Neural cell (in vitro differentiated cells): ENCODE measurements at regions not wholly inside any gene's neighbourhood (a gene's known extent, or its start where the extent isn't known, plus 50 kb on each side); places are given as distances from the start of the nearest gene placed in this dataset.

Experiments used
- EZH2 ChIP-seq: fragments of 200-600, 300-800 bp; shearing (Covaris generic), sonication (generic); IDR thresholded peaks from 2 replicates; pipeline ENCODE4 v1.6.1; 2014; ENCODE audit warnings: antibody characterized with exemption, low read length, borderline replicate concordance, mild to moderate bottlenecking; ENCODE audit not compliant: insufficient read depth, poor library complexity, severe bottlenecking
- POLR2AphosphoS5 ChIP-seq: IDR thresholded peaks from 2 replicates; pipeline ENCODE4 v1.6.1; 2012
- RAD21 ChIP-seq: fragments of 450-650 bp; conservative IDR thresholded peaks from 2 replicates; pipeline ENCODE4 v1.6.1; 2014; ENCODE audit warnings: antibody characterized with exemption, mild to moderate bottlenecking, moderate library complexity
- TF ChIP-seq, protein P1 (sequence below): fragments of 450-650 bp; IDR thresholded peaks from 2 replicates; pipeline ENCODE4 v1.5.1; 2014; ENCODE audit warnings: antibody characterized with exemption, mild to moderate bottlenecking, moderate library complexity; ENCODE audit not compliant: poor library complexity, severe bottlenecking
- TF ChIP-seq, protein P2 (sequence below): IDR thresholded peaks from 2 replicates; pipeline ENCODE4 v1.6.1; 2012; ENCODE audit warnings: borderline replicate concordance

DNA sequence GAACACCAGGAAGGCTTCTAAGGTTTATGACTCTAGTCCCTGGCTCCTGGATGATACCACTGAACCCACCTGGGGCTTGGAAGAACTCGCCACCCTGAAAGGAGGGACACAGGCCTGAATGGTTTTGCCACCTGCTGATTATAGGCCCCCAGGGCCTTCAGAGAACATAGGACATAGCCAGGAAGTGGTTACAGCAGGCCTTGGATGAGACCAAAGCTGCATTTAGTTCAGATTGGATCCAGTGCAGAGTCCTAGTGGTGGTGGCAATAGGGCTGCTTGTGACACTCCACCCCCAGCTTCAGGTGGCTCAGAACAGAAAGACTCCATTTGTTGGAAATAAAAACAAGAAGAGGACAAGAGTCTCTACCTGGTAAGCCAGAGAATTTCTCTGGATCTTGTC, 101.6 kb upstream of the PLPPR5 start:
- TF ChIP-seq, protein P1, sequence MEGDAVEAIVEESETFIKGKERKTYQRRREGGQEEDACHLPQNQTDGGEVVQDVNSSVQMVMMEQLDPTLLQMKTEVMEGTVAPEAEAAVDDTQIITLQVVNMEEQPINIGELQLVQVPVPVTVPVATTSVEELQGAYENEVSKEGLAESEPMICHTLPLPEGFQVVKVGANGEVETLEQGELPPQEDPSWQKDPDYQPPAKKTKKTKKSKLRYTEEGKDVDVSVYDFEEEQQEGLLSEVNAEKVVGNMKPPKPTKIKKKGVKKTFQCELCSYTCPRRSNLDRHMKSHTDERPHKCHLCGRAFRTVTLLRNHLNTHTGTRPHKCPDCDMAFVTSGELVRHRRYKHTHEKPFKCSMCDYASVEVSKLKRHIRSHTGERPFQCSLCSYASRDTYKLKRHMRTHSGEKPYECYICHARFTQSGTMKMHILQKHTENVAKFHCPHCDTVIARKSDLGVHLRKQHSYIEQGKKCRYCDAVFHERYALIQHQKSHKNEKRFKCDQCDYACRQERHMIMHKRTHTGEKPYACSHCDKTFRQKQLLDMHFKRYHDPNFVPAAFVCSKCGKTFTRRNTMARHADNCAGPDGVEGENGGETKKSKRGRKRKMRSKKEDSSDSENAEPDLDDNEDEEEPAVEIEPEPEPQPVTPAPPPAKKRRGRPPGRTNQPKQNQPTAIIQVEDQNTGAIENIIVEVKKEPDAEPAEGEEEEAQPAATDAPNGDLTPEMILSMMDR, result no peak
- TF ChIP-seq EZH2, result no peak
- TF ChIP-seq POLR2AphosphoS5, result no peak
- no peak for TF ChIP-seq RAD21
- TF ChIP-seq, protein P2, sequence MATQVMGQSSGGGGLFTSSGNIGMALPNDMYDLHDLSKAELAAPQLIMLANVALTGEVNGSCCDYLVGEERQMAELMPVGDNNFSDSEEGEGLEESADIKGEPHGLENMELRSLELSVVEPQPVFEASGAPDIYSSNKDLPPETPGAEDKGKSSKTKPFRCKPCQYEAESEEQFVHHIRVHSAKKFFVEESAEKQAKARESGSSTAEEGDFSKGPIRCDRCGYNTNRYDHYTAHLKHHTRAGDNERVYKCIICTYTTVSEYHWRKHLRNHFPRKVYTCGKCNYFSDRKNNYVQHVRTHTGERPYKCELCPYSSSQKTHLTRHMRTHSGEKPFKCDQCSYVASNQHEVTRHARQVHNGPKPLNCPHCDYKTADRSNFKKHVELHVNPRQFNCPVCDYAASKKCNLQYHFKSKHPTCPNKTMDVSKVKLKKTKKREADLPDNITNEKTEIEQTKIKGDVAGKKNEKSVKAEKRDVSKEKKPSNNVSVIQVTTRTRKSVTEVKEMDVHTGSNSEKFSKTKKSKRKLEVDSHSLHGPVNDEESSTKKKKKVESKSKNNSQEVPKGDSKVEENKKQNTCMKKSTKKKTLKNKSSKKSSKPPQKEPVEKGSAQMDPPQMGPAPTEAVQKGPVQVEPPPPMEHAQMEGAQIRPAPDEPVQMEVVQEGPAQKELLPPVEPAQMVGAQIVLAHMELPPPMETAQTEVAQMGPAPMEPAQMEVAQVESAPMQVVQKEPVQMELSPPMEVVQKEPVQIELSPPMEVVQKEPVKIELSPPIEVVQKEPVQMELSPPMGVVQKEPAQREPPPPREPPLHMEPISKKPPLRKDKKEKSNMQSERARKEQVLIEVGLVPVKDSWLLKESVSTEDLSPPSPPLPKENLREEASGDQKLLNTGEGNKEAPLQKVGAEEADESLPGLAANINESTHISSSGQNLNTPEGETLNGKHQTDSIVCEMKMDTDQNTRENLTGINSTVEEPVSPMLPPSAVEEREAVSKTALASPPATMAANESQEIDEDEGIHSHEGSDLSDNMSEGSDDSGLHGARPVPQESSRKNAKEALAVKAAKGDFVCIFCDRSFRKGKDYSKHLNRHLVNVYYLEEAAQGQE, result no peak
